ENCODE measurements at regions not wholly inside any gene's neighbourhood (a gene's known extent, or its start where the extent isn't known, plus 50 kb on each side); places are given as distances from the start of the nearest gene placed in this dataset.
A peak's percentile ranks its signal among the peaks of the same experiment; 100 is the strongest.

DNA sequence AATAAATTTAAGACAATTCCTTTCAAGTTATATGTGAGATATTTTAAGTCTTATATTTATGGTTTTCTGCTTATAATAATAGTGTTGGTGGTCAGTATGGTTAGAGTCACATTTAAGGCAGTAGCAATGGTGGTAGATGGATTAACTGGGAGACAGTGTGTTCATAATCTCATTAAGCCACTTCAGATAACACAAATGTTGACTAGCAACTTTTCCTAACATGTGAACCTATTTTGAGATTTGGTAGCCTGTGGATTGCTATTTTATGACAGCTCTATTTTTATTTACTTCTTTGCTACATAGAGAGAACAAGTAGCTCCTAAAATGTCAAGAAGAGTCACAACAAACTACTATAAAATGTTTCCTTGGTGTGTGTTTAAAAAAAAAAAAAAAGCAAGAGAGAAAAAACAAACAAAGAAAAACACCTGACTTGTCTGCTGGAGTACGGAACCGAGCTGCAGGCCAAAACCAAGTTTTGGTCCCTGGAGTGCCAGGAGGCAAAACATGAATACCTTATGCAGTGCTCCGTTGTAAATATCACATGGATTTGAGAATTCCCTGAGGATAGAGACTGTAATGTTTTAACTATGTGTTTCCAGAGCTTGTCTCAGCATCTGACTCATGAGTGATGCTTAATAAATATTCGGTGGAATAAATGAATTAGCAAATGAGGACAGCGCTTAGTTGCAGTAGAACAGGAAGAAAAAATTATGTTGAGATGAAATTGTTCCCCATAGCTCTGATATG, 457.1 kb upstream of the ROBO2 start:
- TF ChIP-seq, protein P1, sequence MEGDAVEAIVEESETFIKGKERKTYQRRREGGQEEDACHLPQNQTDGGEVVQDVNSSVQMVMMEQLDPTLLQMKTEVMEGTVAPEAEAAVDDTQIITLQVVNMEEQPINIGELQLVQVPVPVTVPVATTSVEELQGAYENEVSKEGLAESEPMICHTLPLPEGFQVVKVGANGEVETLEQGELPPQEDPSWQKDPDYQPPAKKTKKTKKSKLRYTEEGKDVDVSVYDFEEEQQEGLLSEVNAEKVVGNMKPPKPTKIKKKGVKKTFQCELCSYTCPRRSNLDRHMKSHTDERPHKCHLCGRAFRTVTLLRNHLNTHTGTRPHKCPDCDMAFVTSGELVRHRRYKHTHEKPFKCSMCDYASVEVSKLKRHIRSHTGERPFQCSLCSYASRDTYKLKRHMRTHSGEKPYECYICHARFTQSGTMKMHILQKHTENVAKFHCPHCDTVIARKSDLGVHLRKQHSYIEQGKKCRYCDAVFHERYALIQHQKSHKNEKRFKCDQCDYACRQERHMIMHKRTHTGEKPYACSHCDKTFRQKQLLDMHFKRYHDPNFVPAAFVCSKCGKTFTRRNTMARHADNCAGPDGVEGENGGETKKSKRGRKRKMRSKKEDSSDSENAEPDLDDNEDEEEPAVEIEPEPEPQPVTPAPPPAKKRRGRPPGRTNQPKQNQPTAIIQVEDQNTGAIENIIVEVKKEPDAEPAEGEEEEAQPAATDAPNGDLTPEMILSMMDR (conservative IDR thresholded peaks at IDR 0.05; ENCODE audit: low read depth, low read length): no peak
- no peak for DNase-seq (ENCODE audit: low read depth)
- H3K4me3 ChIP-seq (ENCODE audit: low read depth, low read length): no peak overlapping the region

DNA sequence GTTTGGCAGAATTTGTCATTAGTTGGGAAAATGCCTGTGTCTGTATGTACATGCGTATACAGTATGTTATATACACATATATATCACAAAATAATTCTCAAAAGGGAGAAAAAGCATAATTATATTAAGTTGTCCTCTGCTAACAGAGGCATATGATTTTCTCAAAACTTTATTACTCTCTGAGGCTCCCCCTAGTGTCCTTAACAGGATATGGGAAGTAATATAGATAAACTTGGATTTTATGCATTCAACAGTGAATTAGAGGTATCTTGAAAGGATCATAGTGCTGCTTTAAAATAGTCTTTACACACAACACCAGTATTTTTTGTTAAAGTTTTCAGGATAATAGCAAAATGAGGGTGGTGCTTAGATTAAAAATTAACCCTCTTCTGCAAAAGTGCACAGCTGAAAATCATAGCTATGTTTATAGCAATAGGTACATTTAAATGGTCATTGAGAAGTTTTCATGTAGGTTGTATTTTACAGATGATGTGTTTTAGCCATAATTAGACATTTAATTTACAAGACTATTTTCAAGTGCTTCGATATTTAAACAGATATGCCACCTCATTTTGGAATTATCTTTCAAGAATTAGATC, 454.0 kb upstream of the ROBO2 start:
- TF ChIP-seq, protein P1 (conservative IDR thresholded peaks at IDR 0.05; ENCODE audit: low read depth, low read length): peak; percentile 65
- H3K4me3 ChIP-seq (ENCODE audit: low read depth, low read length): no peak overlapping the region
- no peak for DNase-seq (ENCODE audit: low read depth)

- TF ChIP-seq, protein P1 (conservative IDR thresholded peaks at IDR 0.05; ENCODE audit: low read depth, low read length): no peak
- no peak overlapping the region for H3K4me3 ChIP-seq (ENCODE audit: low read depth, low read length)
Observed at GRCh38 chr3:76586471-76586870, 453.4 kb upstream of the ROBO2 start.

GRCh38 chr3:76610150-76610549, 429.7 kb upstream of the ROBO2 start:
- no peak for DNase-seq (ENCODE audit: low read depth)
- TF ChIP-seq, protein P1 (conservative IDR thresholded peaks at IDR 0.05; ENCODE audit: low read depth, low read length): no peak
- no peak overlapping the region for H3K4me3 ChIP-seq (ENCODE audit: low read depth, low read length)

More at GRCh38 chr3:76586471-76586870, 453.4 kb upstream of the ROBO2 start:
- no peak for DNase-seq (ENCODE audit: low read depth)

DNA sequence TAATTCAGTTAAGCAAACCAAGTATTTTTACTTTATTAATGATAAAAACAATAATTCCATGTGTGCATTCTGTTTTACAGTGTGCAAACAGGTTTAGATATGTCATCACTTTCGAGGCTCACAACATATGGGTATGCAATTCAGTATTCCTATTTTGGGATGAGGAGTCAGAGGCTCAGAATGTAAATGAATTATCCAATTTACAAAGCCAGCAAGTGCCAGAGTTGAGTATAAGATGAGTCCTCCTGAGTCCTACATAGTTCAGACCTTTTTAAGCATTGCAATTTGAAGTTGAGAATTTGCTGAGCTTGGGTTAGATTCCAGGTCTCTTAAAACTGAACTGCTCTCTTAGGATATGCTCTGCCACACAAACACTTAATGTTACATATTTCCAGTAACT, 424.2 kb upstream of the ROBO2 start:
- TF ChIP-seq, protein P1 (conservative IDR thresholded peaks at IDR 0.05; ENCODE audit: low read depth, low read length): no peak
- H3K4me3 ChIP-seq (ENCODE audit: low read depth, low read length): no peak overlapping the region
- DNase-seq (ENCODE audit: low read depth): no peak

DNA sequence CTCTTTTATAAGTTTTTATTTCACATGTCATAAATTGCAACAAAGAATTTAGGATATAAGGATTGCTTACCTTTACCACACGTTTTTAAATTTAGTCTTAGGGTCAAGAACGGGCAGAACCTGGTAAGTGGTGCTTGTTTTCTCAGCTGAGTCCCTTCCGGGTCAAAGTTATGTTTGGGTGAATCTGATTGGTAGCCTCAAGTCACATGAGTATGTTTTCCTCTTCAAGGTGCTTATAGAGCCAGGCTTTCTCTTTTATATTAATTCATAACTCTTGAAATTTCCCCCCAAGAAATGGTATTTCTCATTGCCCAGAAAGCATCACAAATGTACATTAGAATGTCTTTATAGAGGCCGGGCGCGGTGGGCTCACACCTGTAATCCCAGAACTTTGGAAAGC, 415.7 kb upstream of the ROBO2 start:
- TF ChIP-seq, protein P1 (conservative IDR thresholded peaks at IDR 0.05; ENCODE audit: low read depth, low read length): no peak
- H3K4me3 ChIP-seq (ENCODE audit: low read depth, low read length): no peak overlapping the region
- DNase-seq (ENCODE audit: low read depth): no peak

DNA sequence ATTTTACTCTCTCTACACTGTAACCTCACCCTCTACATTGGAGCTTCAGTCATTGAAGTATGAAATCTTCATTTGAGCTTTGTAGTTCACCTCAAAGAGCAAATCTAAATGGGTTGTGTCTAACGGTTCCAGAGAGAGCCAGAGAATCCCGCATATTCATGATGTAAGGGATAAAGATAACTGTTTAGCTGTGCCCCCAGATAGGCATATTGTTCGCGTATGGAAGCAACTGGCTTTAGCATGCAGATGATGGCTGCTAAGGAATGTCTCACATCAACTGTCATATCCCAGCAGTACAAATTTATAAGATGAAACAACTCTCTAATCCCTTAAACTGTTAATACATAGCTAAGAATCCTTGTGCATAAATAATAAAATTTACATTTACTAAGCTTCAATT, 412.7 kb upstream of the ROBO2 start:
- no peak overlapping the region for H3K4me3 ChIP-seq (ENCODE audit: low read depth, low read length)
- TF ChIP-seq, protein P1 (conservative IDR thresholded peaks at IDR 0.05; ENCODE audit: low read depth, low read length): no peak
- no peak for DNase-seq (ENCODE audit: low read depth)
